ENCODE measurements at regions not wholly inside any gene's neighbourhood (a gene's known extent, or its start where the extent isn't known, plus 50 kb on each side); places are given as distances from the start of the nearest gene placed in this dataset.

- DNase-seq = peak; percentile 13
Measured at GRCh38 chr13:73932091-73932490, 202.1 kb downstream of the KLF12 start.

GRCh38 chr13:73929287-73929932, 204.8 kb downstream of the KLF12 start:
- no peak for DNase-seq

DNA sequence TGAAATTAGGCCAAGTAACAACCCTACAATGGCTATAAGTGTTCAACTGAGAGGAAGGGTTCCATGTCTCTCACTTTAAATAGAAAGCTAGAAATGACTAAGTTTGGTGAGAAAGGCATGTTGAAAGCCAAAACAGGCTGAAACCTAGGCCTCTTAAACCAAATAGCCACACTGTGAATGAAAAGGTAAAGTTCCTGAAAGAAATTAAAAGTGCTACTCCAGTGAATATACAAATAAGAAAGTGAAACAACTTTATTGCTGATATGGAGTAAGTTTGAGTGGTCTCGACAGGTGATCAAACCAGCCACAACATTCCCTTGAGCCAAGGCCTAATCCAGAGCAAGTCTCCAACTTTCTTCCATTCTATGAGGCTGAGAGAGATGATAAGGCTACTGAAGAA, 209.6 kb downstream of the KLF12 start:
- DNase-seq = peak; percentile 46

DNA sequence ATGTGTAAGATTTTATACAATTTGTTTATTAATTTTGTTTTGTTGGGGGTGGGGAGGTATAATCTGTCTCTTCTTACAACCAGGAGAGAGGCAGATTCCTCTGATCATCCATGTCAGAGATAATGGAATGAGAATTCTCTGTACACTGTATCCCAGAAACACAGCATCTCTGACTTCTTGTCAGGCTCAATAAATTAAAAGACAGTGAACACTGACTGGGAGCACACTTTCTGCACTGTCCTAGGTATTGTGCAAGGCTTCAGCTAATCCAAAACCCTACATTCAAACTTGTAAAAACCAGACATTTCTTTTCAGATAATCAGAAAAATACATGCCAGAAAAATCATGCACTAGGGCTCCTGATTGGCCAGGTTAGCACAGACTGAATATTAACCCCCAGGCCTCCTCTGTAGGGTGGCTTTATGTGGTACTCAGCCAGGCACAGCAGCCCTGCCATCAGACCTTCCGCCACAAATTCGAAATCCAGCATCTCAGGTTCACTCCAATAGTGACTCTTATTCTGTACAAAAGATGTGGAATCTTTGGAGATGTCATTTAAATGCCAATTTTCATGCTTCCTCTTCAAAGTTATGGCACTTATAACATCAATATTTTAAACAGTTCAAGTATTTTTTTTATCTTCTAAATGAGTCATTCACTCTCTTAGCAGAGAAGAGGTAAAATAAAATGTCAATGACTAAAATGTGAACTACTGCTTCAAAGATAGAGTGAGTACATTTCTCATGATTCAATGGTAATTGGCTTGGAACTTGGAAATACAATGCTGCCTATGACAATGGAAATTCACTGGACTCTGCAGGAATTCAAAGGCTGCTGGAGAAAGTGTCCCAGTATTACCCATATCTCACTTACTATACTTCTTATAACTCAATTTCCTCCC, 211.5 kb downstream of the KLF12 start:
- DNase-seq = no peak

GRCh38 chr13:73918691-73919090, 215.5 kb downstream of the KLF12 start:
- DNase-seq = no peak

DNA sequence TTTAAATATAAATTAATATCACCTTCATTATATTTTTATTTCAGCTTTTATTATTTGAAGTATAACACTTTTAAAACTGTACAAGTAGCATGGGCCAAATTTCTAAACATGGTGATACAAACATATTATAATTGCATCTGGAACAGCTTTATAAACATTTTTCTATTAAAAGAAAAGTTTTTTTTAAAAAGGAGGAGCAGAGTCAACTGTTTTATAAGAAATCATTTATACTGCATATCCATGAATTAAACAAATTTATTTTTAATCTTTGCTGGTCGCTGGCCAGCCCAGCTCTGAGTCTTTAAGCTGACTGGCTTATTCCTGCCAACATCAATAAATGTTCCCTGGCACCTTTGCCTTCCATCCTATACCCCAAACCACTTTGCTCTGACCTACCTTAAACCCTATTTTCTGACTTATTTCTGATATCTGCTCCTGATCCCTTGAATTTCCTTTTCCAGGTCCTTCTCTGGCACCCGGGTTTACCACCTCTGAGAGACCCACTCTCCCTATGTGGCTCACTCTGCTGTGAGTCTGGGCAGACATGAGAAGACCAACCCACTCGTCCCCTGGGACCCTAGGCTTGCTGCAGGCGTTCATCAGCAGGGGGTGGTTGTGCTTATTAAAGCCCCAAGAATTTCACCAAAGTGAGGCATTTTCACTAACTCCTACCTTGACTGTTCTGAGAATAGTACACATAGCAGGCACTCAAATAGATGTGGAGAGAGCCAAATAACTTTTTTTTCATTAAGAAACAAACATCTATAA, 220.3 kb downstream of the KLF12 start:
- DNase-seq = no peak

- DNase-seq = peak; percentile 6
Measured at GRCh38 chr13:73913079-73913740, 221.0 kb downstream of the KLF12 start.

DNA sequence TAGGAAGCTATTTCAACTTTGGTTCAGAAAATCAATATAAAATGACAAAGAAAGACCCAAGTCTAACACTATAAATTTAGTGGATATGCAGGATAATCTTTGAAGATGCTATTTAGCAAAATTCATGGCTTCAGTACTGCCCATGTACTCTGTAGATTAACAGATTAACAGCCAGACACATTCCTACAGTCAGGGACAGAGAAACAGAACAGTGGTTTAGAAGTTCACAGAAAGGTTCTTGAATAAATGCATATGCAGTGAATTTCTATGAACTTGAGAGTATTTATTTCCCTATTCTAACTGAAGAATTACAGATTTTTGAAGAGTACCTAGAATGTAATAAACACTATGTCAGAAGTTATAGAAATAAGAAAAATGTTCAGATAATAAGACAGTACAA, 222.8 kb downstream of the KLF12 start:
- no peak for DNase-seq

GRCh38 chr13:73910733-73911132, 223.5 kb downstream of the KLF12 start:
- DNase-seq = no peak

DNA sequence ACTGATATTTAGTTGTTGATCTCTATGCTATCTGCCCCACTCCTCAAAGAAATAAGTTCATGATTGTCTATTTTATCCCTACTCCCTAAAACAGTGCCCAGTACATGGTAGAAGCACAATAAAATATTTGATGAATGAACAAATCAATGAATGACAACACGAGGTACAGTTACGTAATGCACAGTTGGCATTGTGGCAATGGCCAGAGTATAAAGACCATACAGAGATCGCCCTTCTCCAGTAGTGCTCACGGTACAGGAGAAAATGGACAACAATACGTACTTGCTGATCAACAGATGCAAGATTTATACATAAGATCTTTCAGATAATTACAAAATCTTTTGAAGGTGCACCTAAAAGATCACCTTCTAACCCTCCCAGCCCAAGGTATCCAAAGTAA, 225.4 kb downstream of the KLF12 start:
- no peak for DNase-seq

DNA sequence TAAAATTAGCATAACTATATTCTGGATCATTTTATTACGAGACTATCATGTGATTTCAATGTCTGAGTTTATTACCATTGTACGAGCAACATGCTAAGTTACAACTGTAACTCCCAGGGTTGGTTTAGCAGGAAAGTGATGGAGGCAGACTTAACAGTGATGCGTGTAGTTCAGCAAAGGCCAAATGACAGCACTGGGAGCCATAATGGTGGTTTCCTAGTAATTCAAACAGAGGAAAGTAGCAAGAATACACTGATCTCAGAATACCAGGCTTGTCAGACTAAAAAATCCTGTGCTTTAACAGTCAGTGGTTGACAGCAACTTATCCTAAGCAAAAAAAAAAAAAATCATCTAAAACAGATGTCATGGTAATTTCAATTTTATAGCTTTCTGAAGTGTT, 229.6 kb downstream of the KLF12 start:
- DNase-seq = no peak

GRCh38 chr13:73903561-73903960, 230.6 kb downstream of the KLF12 start:
- DNase-seq = no peak

- no peak for DNase-seq
Measured at GRCh38 chr13:73902847-73903246, 231.4 kb downstream of the KLF12 start.

GRCh38 chr13:73902296-73902695, 231.9 kb downstream of the KLF12 start:
- DNase-seq = no peak

GRCh38 chr13:73901324-73902068, 232.7 kb downstream of the KLF12 start:
- no peak for DNase-seq

DNA sequence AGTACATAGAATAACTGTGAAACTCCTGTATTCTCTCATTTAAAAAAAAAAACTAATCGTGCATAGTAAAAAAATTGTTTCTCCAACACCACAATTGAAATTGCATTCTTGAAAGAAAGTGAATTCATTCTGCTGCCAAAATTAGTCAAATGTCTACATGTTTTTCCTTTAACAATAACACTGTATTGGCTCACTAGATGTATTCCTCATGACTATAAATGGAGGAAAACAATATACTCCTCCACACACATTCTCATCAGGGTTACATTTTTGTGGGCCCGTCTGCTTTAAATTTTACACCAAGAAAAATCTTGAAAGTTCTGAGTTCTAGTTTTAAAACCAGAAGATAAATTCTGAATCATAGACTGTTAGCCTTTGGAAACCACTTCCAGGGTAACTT, 233.6 kb downstream of the KLF12 start:
- no peak for DNase-seq

- no peak for DNase-seq
Measured at GRCh38 chr13:73898899-73899298, 235.3 kb downstream of the KLF12 start.

- DNase-seq = no peak
Measured at GRCh38 chr13:73898276-73898675, 235.9 kb downstream of the KLF12 start.

DNA sequence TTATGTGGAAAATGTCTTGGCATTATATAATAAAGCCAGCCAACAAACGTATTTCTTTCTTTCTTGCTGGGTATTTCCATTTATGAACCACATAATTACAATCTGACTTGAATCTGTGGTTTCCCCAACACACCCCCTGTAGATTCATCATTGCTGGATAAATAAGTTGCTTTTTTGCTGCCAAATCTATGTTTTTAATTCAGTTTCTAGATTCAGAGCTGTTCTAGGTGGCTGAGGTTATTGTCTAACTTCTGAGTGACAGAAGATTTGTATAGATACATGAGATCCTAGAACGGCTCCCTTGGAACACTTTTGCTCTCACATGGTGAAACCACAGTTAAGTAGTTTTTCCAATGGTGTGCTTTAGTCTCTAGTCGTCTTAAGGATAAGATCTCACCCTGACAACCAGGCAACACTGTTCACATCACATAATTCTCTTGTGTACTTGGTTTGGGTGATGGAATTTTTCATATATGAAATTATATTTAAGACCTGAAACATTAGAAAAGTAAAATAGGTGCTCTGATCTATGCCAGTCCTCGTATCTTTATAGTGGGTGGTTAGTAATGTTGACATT, 239.1 kb downstream of the KLF12 start:
- DNase-seq = no peak

DNA sequence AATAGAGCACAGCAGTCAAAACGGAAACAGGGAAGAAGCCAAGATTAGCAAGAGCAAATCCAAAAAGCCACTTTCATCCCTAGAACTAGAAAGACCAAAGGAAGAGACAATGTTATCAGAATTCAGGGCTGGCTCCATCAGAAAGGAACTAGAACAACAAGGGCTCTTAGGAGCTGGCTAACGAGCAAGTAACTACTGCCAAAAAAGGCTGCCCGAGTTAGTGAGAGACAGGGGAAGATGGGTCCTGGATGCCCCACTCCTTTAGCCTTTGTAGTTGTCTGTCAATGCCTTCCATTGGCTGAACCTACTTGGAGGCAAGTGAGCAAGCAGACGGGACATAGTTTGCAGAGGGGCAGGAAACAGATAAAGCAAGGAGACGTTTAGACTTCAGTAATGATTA, 240.4 kb downstream of the KLF12 start:
- no peak for DNase-seq

- DNase-seq = no peak
Measured at GRCh38 chr13:73891805-73892204, 242.4 kb downstream of the KLF12 start.

DNA sequence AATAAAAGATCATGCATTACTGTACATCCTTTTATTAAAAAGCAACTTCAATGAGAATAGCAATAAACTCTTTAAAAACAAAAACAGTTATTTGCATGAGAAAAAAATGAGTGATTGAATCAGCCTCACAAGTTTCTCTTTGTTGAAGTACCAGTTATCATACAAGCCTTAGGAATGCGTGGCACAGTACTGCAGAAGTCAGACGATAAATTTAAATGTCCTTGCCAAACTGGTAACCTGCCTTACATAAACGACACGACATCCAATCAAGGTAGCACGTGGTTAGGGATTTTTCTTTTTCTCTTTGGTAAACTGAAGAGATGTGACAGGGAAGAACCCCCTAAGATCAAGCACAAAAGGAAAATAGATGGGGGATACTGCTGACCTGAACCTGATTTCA, 251.0 kb downstream of the KLF12 start:
- no peak for DNase-seq

Measured in activated CD4-positive, alpha-beta T cell treated with anti-CD3 and anti-CD28 coated beads, Interleukin-2, Interleukin-6, amounts not matched to agents 100 ng/mL and 50 ng/mL, durations not matched to agents 16 hours and 8 hours (primary cell).